Subcutaneous abdominal adipose tissue (tissue), 5 donors: ENCODE measurements at regions not wholly inside any gene's neighbourhood (a gene's known extent, or its start where the extent isn't known, plus 50 kb on each side); places are given as distances from the start of the nearest gene placed in this dataset.

Experiments used
- H3K27ac ChIP-seq: one replicate; pipeline ENCODE4 v1.7.0; 2013; ENCODE audit warnings: low read depth, mild to moderate bottlenecking, inconsistent platforms, low read length, moderate library complexity
- H3K27me3 ChIP-seq, 5 donors: one replicate each; pipeline ENCODE4 v1.7.0; 2013; ENCODE audit warnings: low read length in 5 of 5, inconsistent platforms in 1 of 5; ENCODE audit not compliant: control insufficient read depth in 5 of 5, insufficient read depth in 4 of 5
- H3K36me3 ChIP-seq, 5 donors: one replicate each; pipeline ENCODE4 v1.7.0; 2013; ENCODE audit warnings: low read length in 5 of 5; ENCODE audit not compliant: control insufficient read depth in 5 of 5, insufficient read depth in 5 of 5
- H3K4me1 ChIP-seq, 5 donors: one replicate each; pipeline ENCODE4 v1.7.0; 2013; ENCODE audit warnings: low read length in 5 of 5, mild to moderate bottlenecking in 3 of 5, moderate library complexity in 1 of 5; ENCODE audit not compliant: control insufficient read depth in 5 of 5, insufficient read depth in 5 of 5
- H3K4me3 ChIP-seq, 5 donors: one replicate each; pipeline ENCODE4 v1.7.0; 2013; ENCODE audit warnings: low read length in 5 of 5, low read depth in 1 of 5
- H3K9ac ChIP-seq, 5 donors: one replicate each; pipeline ENCODE4 v1.7.0; 2013; ENCODE audit warnings: low read length in 5 of 5, mild to moderate bottlenecking in 4 of 5, moderate library complexity in 3 of 5
- H3K9me3 ChIP-seq, 5 donors: one replicate each; pipeline ENCODE4 v1.7.0; 2013; ENCODE audit warnings: low read length in 5 of 5; ENCODE audit not compliant: control insufficient read depth in 5 of 5
- donor health status: healthy.
- donor health status: healthy.
- donor health status: healthy.
- donor health status: healthy.
- donor health status: healthy.

GRCh38 chr4:123510659-123511058 lies 114.1 kb downstream of the SPRY1 start:
- Histone ChIP-seq H3K9ac (no peak overlapping the region), H3K9me3 (no peaks in the 10 kb centered on the region), H3K36me3 (no peaks in the 10 kb centered on the region), H3K27me3 (no peaks in the 10 kb centered on the region), H3K4me1 (peaks cover 4 to 39% (median 25%) of the 10 kb centered on the region in 5 donors), H3K4me3 (no peak overlapping the region), H3K27ac (peak overlapping the region; percentile 24)

GRCh38 chr4:123516576-123516975 lies 120.0 kb downstream of the SPRY1 start:
- H3K36me3 ChIP-seq = no peaks in the 10 kb centered on the region
- H3K9me3 ChIP-seq = no peaks in the 10 kb centered on the region
- H3K4me1 ChIP-seq = peaks cover 0 to 5% (median 0%) of the 10 kb centered on the region in 5 donors

GRCh38 chr4:123517176-123517575 lies 120.6 kb downstream of the SPRY1 start:
- Histone ChIP-seq H3K27me3 (no peaks in the 10 kb centered on the region), H3K36me3 (no peaks in the 10 kb centered on the region), H3K9me3 (no peaks in the 10 kb centered on the region), H3K4me1 (peaks cover 0 to 5% (median 1%) of the 10 kb centered on the region in 5 donors), H3K9ac (no peak overlapping the region), H3K4me3 (no peak overlapping the region), H3K27ac (no peak overlapping the region)

More at GRCh38 chr4:123516576-123516975, 120.0 kb downstream of the SPRY1 start:
- H3K4me3 ChIP-seq = no peak overlapping the region
- H3K27me3 ChIP-seq = no peaks in the 10 kb centered on the region
- H3K27ac ChIP-seq = no peak overlapping the region
- H3K9ac ChIP-seq = no peak overlapping the region

- Histone ChIP-seq H3K9me3 (no peaks in the 10 kb centered on the region), H3K27me3 (no peaks in the 10 kb centered on the region), H3K9ac (no peak overlapping the region), H3K36me3 (no peaks in the 10 kb centered on the region), H3K27ac (no peak overlapping the region), H3K4me1 (peaks cover 0 to 5% (median 3%) of the 10 kb centered on the region in 5 donors), H3K4me3 (no peak overlapping the region)
Observed at GRCh38 chr4:123517971-123518370, 121.4 kb downstream of the SPRY1 start.

GRCh38 chr4:123520325-123520724 lies 123.7 kb downstream of the SPRY1 start:
- Histone ChIP-seq H3K27ac (no peak overlapping the region), H3K4me1 (peaks cover 0 to 5% (median 3%) of the 10 kb centered on the region in 5 donors), H3K9ac (no peak overlapping the region), H3K9me3 (no peaks in the 10 kb centered on the region), H3K27me3 (no peaks in the 10 kb centered on the region), H3K36me3 (no peaks in the 10 kb centered on the region), H3K4me3 (no peak overlapping the region)

- Histone ChIP-seq H3K27me3 (no peaks in the 10 kb centered on the region), H3K27ac (no peak overlapping the region), H3K4me3 (no peak overlapping the region), H3K9me3 (no peaks in the 10 kb centered on the region), H3K4me1 (peaks cover 0 to 5% (median 3%) of the 10 kb centered on the region in 5 donors), H3K36me3 (no peaks in the 10 kb centered on the region), H3K9ac (no peak overlapping the region)
Observed at GRCh38 chr4:123522081-123522480, 125.5 kb downstream of the SPRY1 start.

- H3K27me3 ChIP-seq = no peaks in the 10 kb centered on the region
- H3K9ac ChIP-seq = no peak overlapping the region
- no peak overlapping the region for H3K27ac ChIP-seq
- H3K4me1 ChIP-seq = peaks cover 0 to 5% (median 3%) of the 10 kb centered on the region in 5 donors
- no peaks in the 10 kb centered on the region for H3K9me3 ChIP-seq
- H3K4me3 ChIP-seq = no peak overlapping the region
- H3K36me3 ChIP-seq = no peaks in the 10 kb centered on the region
Observed at GRCh38 chr4:123522646-123523045, 126.1 kb downstream of the SPRY1 start.

- Histone ChIP-seq H3K4me1 (peaks cover 0 to 5% (median 3%) of the 10 kb centered on the region in 5 donors), H3K27me3 (no peaks in the 10 kb centered on the region), H3K27ac (no peak overlapping the region), H3K36me3 (no peaks in the 10 kb centered on the region), H3K9me3 (no peaks in the 10 kb centered on the region), H3K4me3 (no peak overlapping the region), H3K9ac (no peak overlapping the region)
Observed at GRCh38 chr4:123524958-123525628, 128.5 kb downstream of the SPRY1 start.

- H3K4me1 ChIP-seq = peaks cover 0 to 3% (median 0%) of the 10 kb centered on the region in 5 donors
- no peaks in the 10 kb centered on the region for H3K36me3 ChIP-seq
- H3K4me3 ChIP-seq = no peak overlapping the region
- no peaks in the 10 kb centered on the region for H3K27me3 ChIP-seq
- H3K27ac ChIP-seq = no peak overlapping the region
- H3K9me3 ChIP-seq = no peaks in the 10 kb centered on the region
- no peak overlapping the region for H3K9ac ChIP-seq
Observed at GRCh38 chr4:123526511-123526910, 129.9 kb downstream of the SPRY1 start.

GRCh38 chr4:123528501-123529277 lies 132.1 kb downstream of the SPRY1 start:
- Histone ChIP-seq H3K4me3 (no peak overlapping the region), H3K9me3 (no peaks in the 10 kb centered on the region), H3K27ac (no peak overlapping the region), H3K9ac (no peak overlapping the region), H3K4me1 (no peaks in the 10 kb centered on the region), H3K27me3 (no peaks in the 10 kb centered on the region), H3K36me3 (no peaks in the 10 kb centered on the region)
